A549 (cell line): ENCODE measurements at regions not wholly inside any gene's neighbourhood (a gene's known extent, or its start where the extent isn't known, plus 50 kb on each side); places are given as distances from the start of the nearest gene placed in this dataset.

Experiments used
- BHLHE40 ChIP-seq: IDR thresholded peaks from 2 replicates; pipeline ENCODE4 v1.6.1; 2012; ENCODE audit warnings: low read depth, low read length, inconsistent platforms
- CEBPB ChIP-seq, 2 experiments: fragments of >200 bp in 1 of 2; sonication (Bioruptor Twin) in 1 of 2; formaldehyde crosslinking in 1 of 2; IDR thresholded peaks; 2 replicates each; pipeline ENCODE4 v1.6.1; 2012 to 2016
- CTCF ChIP-seq: fragments of >200 bp; sonication (Bioruptor Twin); formaldehyde crosslinking; IDR thresholded peaks from 3 replicates; pipeline ENCODE4 v1.5.1; 2016
- EP300 ChIP-seq, 2 experiments: fragments of >200 bp; sonication (Bioruptor Twin); formaldehyde crosslinking; IDR thresholded peaks; 2 replicates in 1 of 2; 3 replicates in 1 of 2; pipeline ENCODE4 v1.6.1; 2016 to 2017
- ESRRA ChIP-seq: fragments of 150-350 bp; IDR thresholded peaks from 2 replicates; pipeline ENCODE4 v1.6.1; 2014; ENCODE audit warnings: mild to moderate bottlenecking, low read length, borderline replicate concordance
- FOSB ChIP-seq: fragments of 250-450 bp; sonication (Bioruptor Pico); IDR thresholded peaks from 2 replicates; pipeline ENCODE4 v1.5.0; 2020; ENCODE audit warnings: mild to moderate bottlenecking, moderate library complexity
- MAFK ChIP-seq: fragments of 450-650 bp; IDR thresholded peaks from 2 replicates; pipeline ENCODE4 v1.6.1; 2014; ENCODE audit not compliant: partially characterized antibody
- MAX ChIP-seq: IDR thresholded peaks from 2 replicates; pipeline ENCODE4 v1.6.1; 2012
- MYC ChIP-seq: IDR thresholded peaks from 2 replicates; pipeline ENCODE4 v1.6.1; 2012; ENCODE audit warnings: mild to moderate bottlenecking, inconsistent platforms, low read length, improper control_type of control experiment, borderline replicate concordance
- POLR2A ChIP-seq: IDR thresholded peaks from 2 replicates; pipeline ENCODE4 v1.6.1; 2012; ENCODE audit warnings: mild to moderate bottlenecking, low read length

- no peak for TF ChIP-seq CTCF
- TF ChIP-seq MAX = no peak
- TF ChIP-seq FOSB (CRISPR knock-in tag) = no peak
- no peak for TF ChIP-seq POLR2A
- no peak for TF ChIP-seq ESRRA
- TF ChIP-seq EP300 (IDR thresholded peaks at IDR 0.05) = no peak
- TF ChIP-seq CEBPB (IDR thresholded peaks at IDR 0.05) = no peak
- no peak for TF ChIP-seq MYC
- TF ChIP-seq MAFK = no peak
- TF ChIP-seq BHLHE40 = no peak
These were observed 142.1 kb upstream of the TBX18 start for GRCh38 chr6:84906514-84906913.
